ENCODE measurements at regions not wholly inside any gene's neighbourhood (a gene's known extent, or its start where the extent isn't known, plus 50 kb on each side); places are given as distances from the start of the nearest gene placed in this dataset.

- no peak for DNase-seq (ENCODE audit: low read depth in 2 of 2)
Observed at GRCh38 chr11:69365558-69365957, 71.6 kb downstream of the MYEOV start.

- no peak for DNase-seq (ENCODE audit: low read depth in 2 of 2)
Observed at GRCh38 chr11:69366591-69366990, 72.6 kb downstream of the MYEOV start.

- DNase-seq (ENCODE audit: low read depth in 2 of 2): no peak
Observed at GRCh38 chr11:69367211-69367964, 73.4 kb downstream of the MYEOV start.

- DNase-seq (ENCODE audit: low read depth in 2 of 2): no peak
Observed at GRCh38 chr11:69368119-69368880, 74.3 kb downstream of the MYEOV start.

- no peak for DNase-seq (ENCODE audit: low read depth in 2 of 2)
Observed at GRCh38 chr11:69369210-69369825, 75.4 kb downstream of the MYEOV start.

- DNase-seq (ENCODE audit: low read depth in 2 of 2): no peak
Observed at GRCh38 chr11:69369945-69370344, 76.0 kb downstream of the MYEOV start.

GRCh38 chr11:69370984-69371709, 77.2 kb downstream of the MYEOV start:
- no peak for DNase-seq (ENCODE audit: low read depth in 2 of 2)

- no peak for DNase-seq (ENCODE audit: low read depth in 2 of 2)
Observed at GRCh38 chr11:69371731-69372588, 78.0 kb downstream of the MYEOV start.

GRCh38 chr11:69372589-69373250, 78.8 kb downstream of the MYEOV start:
- DNase-seq (ENCODE audit: low read depth in 2 of 2): no peak

GRCh38 chr11:69373251-69373635, 79.3 kb downstream of the MYEOV start:
- no peak for DNase-seq (ENCODE audit: low read depth in 2 of 2)

- DNase-seq (ENCODE audit: low read depth in 2 of 2): no peak
Observed at GRCh38 chr11:69374110-69374945, 80.4 kb downstream of the MYEOV start.

- DNase-seq (ENCODE audit: low read depth in 2 of 2): no peak
Observed at GRCh38 chr11:69374946-69375310, 81.0 kb downstream of the MYEOV start.

GRCh38 chr11:69375316-69376154, 81.6 kb downstream of the MYEOV start:
- DNase-seq (ENCODE audit: low read depth in 2 of 2): no peak

GRCh38 chr11:69376155-69377028, 82.4 kb downstream of the MYEOV start:
- no peak for DNase-seq (ENCODE audit: low read depth in 2 of 2)

GRCh38 chr11:69377029-69377952, 83.3 kb downstream of the MYEOV start:
- no peak for DNase-seq (ENCODE audit: low read depth in 2 of 2)

GRCh38 chr11:69377953-69378302, 84.0 kb downstream of the MYEOV start:
- DNase-seq (ENCODE audit: low read depth in 2 of 2): no peak

Data from stimulated activated CD8-positive, alpha-beta memory T cell treated with anti-CD3 and anti-CD28 coated beads, Interleukin-15, amount 100 ng/mL, for 4 hours (primary cell).